HCT116 (cell line): ENCODE measurements at regions not wholly inside any gene's neighbourhood (a gene's known extent, or its start where the extent isn't known, plus 50 kb on each side); places are given as distances from the start of the nearest gene placed in this dataset.

ENCODE experiments used
- ATAC-seq: fragments of 200-7000 bp; cut with Tn5 transposase; 2 replicates; pipeline ENCODE4 v1.9.1; 2020; ENCODE audit warnings: mild to moderate bottlenecking, moderate library complexity
- BruUV-seq: library from RNA; stranded (reverse); fragments of 400-500 nt; replicated peaks from 2 replicates; lab custom pipeline; 2021; lab: Mats Ljungman, UMichigan
- CTCF ChIA-PET: fragments of 300-600 bp; sonication (Branson Sonifier 250); formaldehyde crosslinking; loops from one replicate; lab custom pipeline; 2021; ENCODE audit warnings: antibody characterized with exemption; lab: Charles Lee
- POLR2A ChIA-PET: fragments of 300-600, 350-600 bp; sonication (Branson Sonifier 250); formaldehyde crosslinking; loops from one replicate; lab custom pipeline; 2021; ENCODE audit warnings: antibody characterized with exemption; lab: Charles Lee
- RAD21 ChIA-PET, 2 experiments: fragments of 300-600 bp; sonication (Branson Sonifier 250); formaldehyde crosslinking; loops; one replicate each; lab custom pipeline; 2023; ENCODE audit warnings: low total read pairs in 2 of 2; ENCODE audit not compliant: uncharacterized antibody in 2 of 2, unreplicated experiment in 2 of 2, low non-redundant PET in 1 of 2; lab: Charles Lee
- DNase-seq: peaks from one replicate; pipeline ENCODE4 v3.0.0-alpha.2; 2010; ENCODE audit warnings: low read depth, low spot score
- H2AFZ ChIP-seq: fragments of 200-600 bp; shearing (Covaris generic), sonication (generic); 2 replicates; pipeline ENCODE4 v1.6.1; 2017; ENCODE audit warnings: low read depth, mixed run types, mixed read lengths, antibody characterized with exemption, low read length; ENCODE audit not compliant: poor library complexity, severe bottlenecking
- H3K27ac ChIP-seq: 2 replicates; pipeline ENCODE4 v1.5.1; 2012; ENCODE audit warnings: low read depth, low read length
- H3K27me3 ChIP-seq: fragments of 200-600 bp; sonication (generic); 2 replicates; pipeline ENCODE4 v1.6.1; 2016; ENCODE audit warnings: mixed run types, low read length, mixed read lengths; ENCODE audit not compliant: insufficient read depth
- H3K36me3 ChIP-seq, 2 experiments: fragments of 200-500 bp in 1 of 2; fragments of 200-600 bp in 1 of 2; sonication (Bioruptor generic) in 1 of 2; sonication (generic) in 1 of 2; 2 replicates each; pipeline versions ENCODE4 v1.5.1 to v1.6.1; 2014 to 2016; ENCODE audit warnings: low read length in 2 of 2, inconsistent platforms in 1 of 2, mixed read lengths in 1 of 2, mixed run types in 1 of 2; ENCODE audit not compliant: insufficient read depth in 2 of 2, control insufficient read depth in 1 of 2
- H3K4me1 ChIP-seq, 2 experiments: fragments of 200-600 bp in 1 of 2; sonication (generic) in 1 of 2; 2 replicates each; pipeline versions ENCODE4 v1.5.1 to v1.6.1; 2012 to 2017; ENCODE audit warnings: low read length in 2 of 2, inconsistent platforms in 1 of 2, mild to moderate bottlenecking in 1 of 2, mixed read lengths in 1 of 2, mixed run types in 1 of 2, moderate library complexity in 1 of 2; ENCODE audit not compliant: insufficient read depth in 2 of 2, control insufficient read depth in 1 of 2
- H3K4me2 ChIP-seq: fragments of 200-600 bp; sonication (generic); 2 replicates; pipeline ENCODE4 v1.6.1; 2017; ENCODE audit warnings: mixed run types, low read length, mixed read lengths
- H3K4me3 ChIP-seq, 2 experiments: fragments of 200-600 bp in 1 of 2; sonication (generic) in 1 of 2; replicated peaks in 1 of 2; 2 replicates each; pipeline ENCODE4 v1.5.1; 2011 to 2016; ENCODE audit warnings: low read length in 2 of 2, control low read depth in 1 of 2, low read depth in 1 of 2, mild to moderate bottlenecking in 1 of 2, mixed read lengths in 1 of 2, mixed run types in 1 of 2
- H3K79me2 ChIP-seq: fragments of 200-600 bp; sonication (generic); 2 replicates; pipeline ENCODE4 v1.6.1; 2017; ENCODE audit warnings: mild to moderate bottlenecking, mixed run types, low read length, moderate library complexity, mixed read lengths; ENCODE audit not compliant: insufficient read depth
- H3K9ac ChIP-seq: fragments of 200-600 bp; sonication (generic); 2 replicates; pipeline ENCODE4 v1.6.1; 2016; ENCODE audit warnings: low read length, mixed read lengths
- H3K9me2 ChIP-seq: fragments of 200-600 bp; sonication (generic), shearing (Covaris generic); 2 replicates; pipeline ENCODE4 v1.6.1; 2017; ENCODE audit warnings: mixed run types, mild to moderate bottlenecking, moderate library complexity; ENCODE audit not compliant: insufficient read depth
- H3K9me3 ChIP-seq, 2 experiments: fragments of 200-500 bp in 1 of 2; fragments of 200-600 bp in 1 of 2; sonication (Bioruptor generic) in 1 of 2; sonication (generic) in 1 of 2; 2 replicates each; pipeline ENCODE4 v1.6.1; 2014 to 2017; ENCODE audit warnings: low read length in 2 of 2, mixed read lengths in 2 of 2, inconsistent platforms in 1 of 2, low read depth in 1 of 2, mild to moderate bottlenecking in 1 of 2, mixed run types in 1 of 2, moderate library complexity in 1 of 2; ENCODE audit not compliant: control insufficient read depth in 1 of 2, insufficient read depth in 1 of 2
- H4K20me1 ChIP-seq: fragments of 200-600 bp; sonication (generic), shearing (Covaris generic); 2 replicates; pipeline ENCODE4 v1.6.1; 2017; ENCODE audit warnings: mixed run types, mild to moderate bottlenecking, moderate library complexity; ENCODE audit not compliant: insufficient read depth
- ELF1 ChIP-seq: IDR thresholded peaks from 2 replicates; pipeline ENCODE4 v1.6.1; 2012; ENCODE audit warnings: low read depth, borderline replicate concordance
- EZH2phosphoT487 ChIP-seq: fragments of 200-600 bp; IDR thresholded peaks from 2 replicates; pipeline ENCODE4 v1.6.1; 2018; ENCODE audit warnings: antibody characterized with exemption, borderline replicate concordance
- JUND ChIP-seq: IDR thresholded peaks from 2 replicates; pipeline ENCODE4 v1.6.1; 2012
- RAD21 ChIP-seq: IDR thresholded peaks from 2 replicates; pipeline ENCODE4 v1.6.1; 2012; ENCODE audit warnings: low read depth, mild to moderate bottlenecking
- SIN3A ChIP-seq: IDR thresholded peaks from 2 replicates; pipeline ENCODE4 v1.6.1; 2012; ENCODE audit warnings: low read depth
- SP1 ChIP-seq: IDR thresholded peaks from 2 replicates; pipeline ENCODE4 v1.6.1; 2012; ENCODE audit warnings: low read depth
- TCF7L2 ChIP-seq: IDR thresholded peaks from 2 replicates; pipeline ENCODE4 v1.7.0; 2011; ENCODE audit warnings: borderline replicate concordance, inconsistent platforms; ENCODE audit not compliant: insufficient read depth, insufficient read length; ENCODE audit errors: extremely low read depth
- intact Hi-C: fragments of 100-400 bp; cut with micrococcal nuclease; formaldehyde crosslinking; loops from 2 replicates; pipeline ENCODE4 v1.10.0; 2022

DNA sequence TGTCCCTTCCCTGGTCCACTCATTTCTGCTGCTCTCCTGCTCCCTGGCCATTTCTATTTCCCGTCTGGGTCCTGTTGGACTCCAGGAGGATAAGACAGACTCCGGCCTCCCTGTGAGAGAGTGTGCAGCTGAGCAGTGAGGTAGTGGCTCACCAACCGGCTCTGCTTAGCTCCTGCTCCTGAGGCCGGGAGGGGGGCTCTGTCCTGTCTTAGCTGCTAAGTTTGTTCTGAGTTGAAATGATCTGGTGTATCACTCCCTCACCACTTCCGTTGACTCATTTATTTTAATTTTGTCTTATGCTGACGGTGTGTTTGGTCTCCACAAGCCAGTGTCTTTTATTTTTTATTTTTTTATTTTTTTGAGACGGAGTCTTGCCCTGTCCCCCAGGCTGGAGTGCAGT lies 148.5 kb upstream of the PDE10A start:
- POLR2A ChIA-PET = no interaction called here
- no TSS peak for BruUV-seq
- DNase-seq = no peak
- H3K9ac ChIP-seq = no peak overlapping the region
- no peaks in the 10 kb centered on the region for H4K20me1 ChIP-seq
- CTCF ChIA-PET = no interaction called here
- RAD21 ChIA-PET = no interaction called here
- H2AFZ ChIP-seq = no peak overlapping the region
- no peaks in the 10 kb centered on the region; a peak in 1 of 4 replicates for H3K9me3 ChIP-seq
- no peak overlapping the region for H3K4me2 ChIP-seq
- no peak for TF ChIP-seq JUND
- TF ChIP-seq RAD21 = no peak
- TF ChIP-seq EZH2phosphoT487 = no peak
- no peaks in the 10 kb centered on the region for H3K4me1 ChIP-seq
- intact Hi-C loops = no loop called here
- no peaks in the 10 kb centered on the region for H3K9me2 ChIP-seq
- no peak for ATAC-seq
- H3K27me3 ChIP-seq = no peaks in the 10 kb centered on the region
- no peak overlapping the region for H3K4me3 ChIP-seq
- no peak overlapping the region for H3K27ac ChIP-seq
- H3K36me3 ChIP-seq = no peaks in the 10 kb centered on the region
- no peaks in the 10 kb centered on the region for H3K79me2 ChIP-seq

GRCh38 chr6:165808021-165808420 lies 145.0 kb upstream of the PDE10A start:
- Histone ChIP-seq H3K4me1 (no peaks in the 10 kb centered on the region), H3K9me2 (no peaks in the 10 kb centered on the region), H4K20me1 (no peaks in the 10 kb centered on the region), H3K27me3 (no peaks in the 10 kb centered on the region), H3K9me3 (no peaks in the 10 kb centered on the region; a peak in 1 of 4 replicates), H3K9ac (no peak overlapping the region), H3K79me2 (no peaks in the 10 kb centered on the region), H3K4me3 (no peak overlapping the region), H3K36me3 (no peaks in the 10 kb centered on the region), H3K4me2 (no peak overlapping the region), H2AFZ (no peak overlapping the region)
- RAD21 ChIA-PET = no interaction called here
- no peak for DNase-seq
- CTCF ChIA-PET = no interaction called here
- intact Hi-C loops = no loop called here
- BruUV-seq = no TSS peak
- ATAC-seq = no peak
- POLR2A ChIA-PET = no interaction called here
- no peak for TF ChIP-seq RAD21
- TF ChIP-seq SIN3A = no peak
- no peak for TF ChIP-seq TCF7L2
- no peak for TF ChIP-seq SP1
- TF ChIP-seq ELF1 = no peak
- TF ChIP-seq, all 23 proteins: peak for 0
- no peak overlapping the region for H3K27ac ChIP-seq
